HepG2 (cell line): ENCODE measurements at regions not wholly inside any gene's neighbourhood (a gene's known extent, or its start where the extent isn't known, plus 50 kb on each side); places are given as distances from the start of the nearest gene placed in this dataset.

ENCODE experiments used
- CAMTA2 ChIP-seq: sonication (generic); formaldehyde crosslinking; IDR thresholded peaks from 2 replicates; pipeline ENCODE4 v1.4.0; 2020; ENCODE audit warnings: mild to moderate bottlenecking, missing genetic modification reagents, borderline replicate concordance
- RFX1 ChIP-seq: fragments of 450-650 bp; IDR thresholded peaks from 2 replicates; pipeline ENCODE4 v1.6.1; 2017
- SRSF9 ChIP-seq: fragments of 200-400 bp; formaldehyde crosslinking; IDR thresholded peaks from 2 replicates; pipeline ENCODE4 v1.6.1; 2018; ENCODE audit warnings: borderline replicate concordance, mild to moderate bottlenecking, low read depth, low read length; ENCODE audit not compliant: insufficient read depth, poor library complexity, severe bottlenecking
- TF ChIP-seq, protein P1 (sequence below): sonication (generic); formaldehyde crosslinking; IDR thresholded peaks from 2 replicates; pipeline ENCODE4 v1.5.0; 2020; ENCODE audit warnings: mild to moderate bottlenecking, missing genetic modification reagents, moderate library complexity

DNA sequence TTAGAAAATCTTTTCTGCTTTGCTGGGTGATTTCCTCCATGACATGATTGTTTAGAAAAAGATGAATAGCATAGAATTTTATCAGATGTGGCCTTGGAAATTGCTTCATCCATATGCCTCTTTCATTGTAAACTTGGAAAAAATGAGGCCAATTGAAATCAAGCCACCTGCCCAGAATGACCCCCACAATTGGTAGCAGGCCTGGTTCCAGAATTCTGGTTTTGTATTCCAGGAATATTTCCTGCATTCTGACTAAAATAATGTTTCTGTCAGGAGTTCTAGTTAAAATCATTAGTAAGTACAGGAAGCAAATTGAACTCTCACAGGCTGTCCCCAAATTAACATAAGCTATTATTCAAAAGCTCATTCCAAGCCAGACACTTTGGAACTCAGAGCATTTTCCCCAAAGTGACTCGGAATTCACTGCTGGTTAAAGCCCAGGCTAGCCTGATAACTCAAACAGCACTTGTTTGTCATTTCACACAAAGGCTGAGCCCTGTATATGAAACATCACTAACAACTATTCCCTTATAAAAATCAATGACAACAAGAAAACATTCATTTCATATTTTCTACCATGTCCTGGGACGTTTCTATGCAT, 75.1 kb upstream of the ADCY2 start:
- no peak for TF ChIP-seq CAMTA2 (CRISPR knock-in tag)
- TF ChIP-seq RFX1, result no peak
- TF ChIP-seq SRSF9, result no peak
- TF ChIP-seq, protein P1, sequence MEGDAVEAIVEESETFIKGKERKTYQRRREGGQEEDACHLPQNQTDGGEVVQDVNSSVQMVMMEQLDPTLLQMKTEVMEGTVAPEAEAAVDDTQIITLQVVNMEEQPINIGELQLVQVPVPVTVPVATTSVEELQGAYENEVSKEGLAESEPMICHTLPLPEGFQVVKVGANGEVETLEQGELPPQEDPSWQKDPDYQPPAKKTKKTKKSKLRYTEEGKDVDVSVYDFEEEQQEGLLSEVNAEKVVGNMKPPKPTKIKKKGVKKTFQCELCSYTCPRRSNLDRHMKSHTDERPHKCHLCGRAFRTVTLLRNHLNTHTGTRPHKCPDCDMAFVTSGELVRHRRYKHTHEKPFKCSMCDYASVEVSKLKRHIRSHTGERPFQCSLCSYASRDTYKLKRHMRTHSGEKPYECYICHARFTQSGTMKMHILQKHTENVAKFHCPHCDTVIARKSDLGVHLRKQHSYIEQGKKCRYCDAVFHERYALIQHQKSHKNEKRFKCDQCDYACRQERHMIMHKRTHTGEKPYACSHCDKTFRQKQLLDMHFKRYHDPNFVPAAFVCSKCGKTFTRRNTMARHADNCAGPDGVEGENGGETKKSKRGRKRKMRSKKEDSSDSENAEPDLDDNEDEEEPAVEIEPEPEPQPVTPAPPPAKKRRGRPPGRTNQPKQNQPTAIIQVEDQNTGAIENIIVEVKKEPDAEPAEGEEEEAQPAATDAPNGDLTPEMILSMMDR, result no peak
